DND-41 (cell line): ENCODE measurements at regions not wholly inside any gene's neighbourhood (a gene's known extent, or its start where the extent isn't known, plus 50 kb on each side); places are given as distances from the start of the nearest gene placed in this dataset.

Source experiments
- CTCF ChIP-seq: IDR thresholded peaks from 2 replicates; pipeline ENCODE4 v1.5.1; 2012; ENCODE audit warnings: borderline replicate concordance, low read length, moderate library complexity, mild to moderate bottlenecking; ENCODE audit not compliant: poor library complexity, severe bottlenecking; ENCODE audit errors: extremely low read depth
- EZH2 ChIP-seq: IDR thresholded peaks from 3 replicates; pipeline ENCODE4 v1.6.1; 2012; ENCODE audit warnings: borderline replicate concordance, low read depth, mild to moderate bottlenecking, moderate library complexity, low read length, inconsistent platforms; ENCODE audit not compliant: severe bottlenecking

- TF ChIP-seq CTCF: no peak
- no peak for TF ChIP-seq EZH2
Measured at GRCh38 chr15:47477341-47477740, 240.0 kb upstream of the SEMA6D start.
